ENCODE measurements at regions not wholly inside any gene's neighbourhood (a gene's known extent, or its start where the extent isn't known, plus 50 kb on each side); places are given as distances from the start of the nearest gene placed in this dataset.
"Not testable (repeated sequence)": the region's sequence is repeated elsewhere in the genome, so short reads cannot be mapped to it uniquely, and the experiment has no call there.

- no peak for DNase-seq (ENCODE audit: low read depth)
These were observed 1490.0 kb upstream of the GBE1 start for GRCh38 chr3:83251490-83251889.

- DNase-seq (ENCODE audit: low read depth): no peak
These were observed 1489.2 kb upstream of the GBE1 start for GRCh38 chr3:83250613-83251012.

- no peak for DNase-seq (ENCODE audit: low read depth)
These were observed 1487.0 kb upstream of the GBE1 start for GRCh38 chr3:83248454-83248853.

GRCh38 chr3:83235180-83235814 is 1473.9 kb upstream of the GBE1 start:
- no peak for DNase-seq (ENCODE audit: low read depth)

GRCh38 chr3:83233715-83234114 is 1472.3 kb upstream of the GBE1 start:
- DNase-seq (ENCODE audit: low read depth): no peak

- no peak for DNase-seq (ENCODE audit: low read depth)
These were observed 1469.4 kb upstream of the GBE1 start for GRCh38 chr3:83230841-83231240.

GRCh38 chr3:83230376-83230775 is 1468.9 kb upstream of the GBE1 start:
- no peak for DNase-seq (ENCODE audit: low read depth)

GRCh38 chr3:83226751-83227150 is 1465.3 kb upstream of the GBE1 start:
- DNase-seq (ENCODE audit: low read depth): no peak

- no peak for DNase-seq (ENCODE audit: low read depth)
These were observed 1462.8 kb upstream of the GBE1 start for GRCh38 chr3:83224101-83224868.

GRCh38 chr3:83218383-83219200 is 1457.1 kb upstream of the GBE1 start:
- no peak for DNase-seq (ENCODE audit: low read depth)

- DNase-seq (ENCODE audit: low read depth): not testable (repeated sequence)
These were observed 1456.2 kb upstream of the GBE1 start for GRCh38 chr3:83217595-83218118.

- DNase-seq (ENCODE audit: low read depth): no peak
These were observed 1455.6 kb upstream of the GBE1 start for GRCh38 chr3:83216919-83217594.

- DNase-seq (ENCODE audit: low read depth): no peak
These were observed 1433.8 kb upstream of the GBE1 start for GRCh38 chr3:83195243-83195642.

GRCh38 chr3:83193526-83193925 is 1432.1 kb upstream of the GBE1 start:
- DNase-seq (ENCODE audit: low read depth): no peak

- DNase-seq (ENCODE audit: low read depth): no peak
These were observed 1428.2 kb upstream of the GBE1 start for GRCh38 chr3:83189634-83190033.

GRCh38 chr3:83169473-83169872 is 1408.0 kb upstream of the GBE1 start:
- no peak for DNase-seq (ENCODE audit: low read depth)

GRCh38 chr3:83150896-83151295 is 1389.5 kb upstream of the GBE1 start:
- DNase-seq (ENCODE audit: low read depth): no peak

GRCh38 chr3:83140983-83141382 is 1379.5 kb upstream of the GBE1 start:
- no peak for DNase-seq (ENCODE audit: low read depth)

GRCh38 chr3:83131236-83131635 is 1369.8 kb upstream of the GBE1 start:
- no peak for DNase-seq (ENCODE audit: low read depth)

- no peak for DNase-seq (ENCODE audit: low read depth)
These were observed 1361.4 kb upstream of the GBE1 start for GRCh38 chr3:83122774-83123350.

GRCh38 chr3:83093222-83093572 is 1331.8 kb upstream of the GBE1 start:
- no peak for DNase-seq (ENCODE audit: low read depth)

All from activated gamma-delta T cell treated with anti-CD3 and anti-CD28 coated beads, Interleukin-2, amount 50 U/mL, for 16 hours (primary cell).